SH-SY5Y (cell line): ENCODE measurements at regions not wholly inside any gene's neighbourhood (a gene's known extent, or its start where the extent isn't known, plus 50 kb on each side); places are given as distances from the start of the nearest gene placed in this dataset.

ENCODE experiments used
- GATA2 ChIP-seq: IDR thresholded peaks from 2 replicates; pipeline ENCODE4 v1.6.1; 2011; ENCODE audit warnings: mild to moderate bottlenecking, low read depth, low read length
- GATA3 ChIP-seq: IDR thresholded peaks from 2 replicates; pipeline ENCODE4 v1.6.1; 2011; ENCODE audit warnings: low read depth, mild to moderate bottlenecking, low read length, moderate library complexity

GRCh38 chr11:34566736-34567135, 53.1 kb upstream of the ELF5 start:
- TF ChIP-seq GATA2 (no peak), GATA3 (no peak)
